ACC112 (cell line): ENCODE measurements at regions not wholly inside any gene's neighbourhood (a gene's known extent, or its start where the extent isn't known, plus 50 kb on each side); places are given as distances from the start of the nearest gene placed in this dataset.

ENCODE experiments used
- H2AFZ ChIP-seq: fragments of 200-600 bp; sonication (generic); one replicate; pipeline ENCODE4 v1.6.0; 2017; ENCODE audit warnings: antibody characterized with exemption, low read length; ENCODE audit not compliant: unreplicated experiment
- H3K27ac ChIP-seq: fragments of 200-600 bp; sonication (generic); 2 replicates; pipeline ENCODE4 v1.5.1; 2014; ENCODE audit warnings: low read depth, mild to moderate bottlenecking, antibody characterized with exemption, low read length, moderate library complexity
- H3K27me3 ChIP-seq: fragments of 200-600 bp; sonication (generic); 2 replicates; pipeline ENCODE4 v1.6.1; 2014; ENCODE audit warnings: mild to moderate bottlenecking, antibody characterized with exemption, low read length, moderate library complexity, mixed read lengths; ENCODE audit not compliant: insufficient read depth
- H3K36me3 ChIP-seq: fragments of 200-600 bp; sonication (generic); 2 replicates; pipeline ENCODE4 v1.6.1; 2016; ENCODE audit warnings: mild to moderate bottlenecking, antibody characterized with exemption, low read length, moderate library complexity, mixed read lengths; ENCODE audit not compliant: insufficient read depth
- H3K4me1 ChIP-seq: fragments of 200-600 bp; sonication (generic); one replicate; pipeline ENCODE4 v1.6.1; 2016; ENCODE audit warnings: low read length, mixed read lengths; ENCODE audit not compliant: insufficient read depth, unreplicated experiment, control insufficient read depth
- H3K4me3 ChIP-seq: fragments of 200-600 bp; sonication (generic); 2 replicates; pipeline ENCODE4 v1.5.1; 2014; ENCODE audit warnings: mild to moderate bottlenecking, low read depth, low read length
- H3K79me2 ChIP-seq: fragments of 200-600 bp; sonication (generic); one replicate; pipeline ENCODE4 v1.6.0; 2016; ENCODE audit warnings: low read length; ENCODE audit not compliant: control insufficient read depth, unreplicated experiment, insufficient read depth

- H3K27me3 ChIP-seq, result no peaks in the 10 kb centered on the region
- H3K4me3 ChIP-seq, result no peak overlapping the region
- H3K27ac ChIP-seq, result no peak overlapping the region
- peaks cover 7% of the 10 kb centered on the region for H3K4me1 ChIP-seq
- no peaks in the 10 kb centered on the region for H3K79me2 ChIP-seq
- H2AFZ ChIP-seq, result no peak overlapping the region
- H3K36me3 ChIP-seq, result no peaks in the 10 kb centered on the region
Measured at GRCh38 chr1:193712392-193712791, 526.0 kb upstream of the B3GALT2 start.

- Histone ChIP-seq H2AFZ (no peak overlapping the region), H3K27ac (no peak overlapping the region), H3K27me3 (no peaks in the 10 kb centered on the region), H3K36me3 (no peaks in the 10 kb centered on the region), H3K79me2 (no peaks in the 10 kb centered on the region), H3K4me1 (peaks cover 8% of the 10 kb centered on the region), H3K4me3 (no peak overlapping the region)
Measured at GRCh38 chr1:193709607-193710006, 523.2 kb upstream of the B3GALT2 start.

- H2AFZ ChIP-seq, result no peak overlapping the region
- H3K79me2 ChIP-seq, result no peaks in the 10 kb centered on the region
- H3K27ac ChIP-seq, result peak overlapping the region; percentile 20
- H3K36me3 ChIP-seq, result no peaks in the 10 kb centered on the region
- no peak overlapping the region for H3K4me3 ChIP-seq
- peaks cover 8% of the 10 kb centered on the region for H3K4me1 ChIP-seq
- no peaks in the 10 kb centered on the region for H3K27me3 ChIP-seq
Measured at GRCh38 chr1:193707271-193708021, 521.0 kb upstream of the B3GALT2 start.

GRCh38 chr1:193706766-193707165 lies 520.4 kb upstream of the B3GALT2 start:
- no peak overlapping the region for H3K27ac ChIP-seq
- no peaks in the 10 kb centered on the region for H3K36me3 ChIP-seq
- H3K27me3 ChIP-seq, result no peaks in the 10 kb centered on the region
- peaks cover 8% of the 10 kb centered on the region for H3K4me1 ChIP-seq
- H3K4me3 ChIP-seq, result no peak overlapping the region
- no peak overlapping the region for H2AFZ ChIP-seq
- no peaks in the 10 kb centered on the region for H3K79me2 ChIP-seq

- Histone ChIP-seq H3K4me1 (peaks cover 18% of the 10 kb centered on the region), H3K4me3 (no peak overlapping the region), H3K27me3 (no peaks in the 10 kb centered on the region), H3K79me2 (no peaks in the 10 kb centered on the region), H3K27ac (no peak overlapping the region), H2AFZ (no peak overlapping the region), H3K36me3 (no peaks in the 10 kb centered on the region)
Measured at GRCh38 chr1:193705554-193705981, 519.2 kb upstream of the B3GALT2 start.

GRCh38 chr1:193703655-193704054 lies 517.2 kb upstream of the B3GALT2 start:
- no peak overlapping the region for H2AFZ ChIP-seq
- no peak overlapping the region for H3K4me3 ChIP-seq
- H3K4me1 ChIP-seq, result peaks cover 20% of the 10 kb centered on the region
- no peaks in the 10 kb centered on the region for H3K79me2 ChIP-seq
- H3K27me3 ChIP-seq, result no peaks in the 10 kb centered on the region
- no peak overlapping the region for H3K27ac ChIP-seq
- H3K36me3 ChIP-seq, result no peaks in the 10 kb centered on the region

GRCh38 chr1:193703121-193703520 lies 516.7 kb upstream of the B3GALT2 start:
- peaks cover 20% of the 10 kb centered on the region for H3K4me1 ChIP-seq
- no peaks in the 10 kb centered on the region for H3K27me3 ChIP-seq
- H2AFZ ChIP-seq, result no peak overlapping the region
- H3K36me3 ChIP-seq, result no peaks in the 10 kb centered on the region
- no peak overlapping the region for H3K27ac ChIP-seq
- H3K79me2 ChIP-seq, result no peaks in the 10 kb centered on the region
- no peak overlapping the region for H3K4me3 ChIP-seq

- no peak overlapping the region for H3K27ac ChIP-seq
- H3K79me2 ChIP-seq, result no peaks in the 10 kb centered on the region
- peaks cover 12% of the 10 kb centered on the region for H3K4me1 ChIP-seq
- H3K4me3 ChIP-seq, result no peak overlapping the region
- no peaks in the 10 kb centered on the region for H3K36me3 ChIP-seq
- H3K27me3 ChIP-seq, result no peaks in the 10 kb centered on the region
- H2AFZ ChIP-seq, result no peak overlapping the region
Measured at GRCh38 chr1:193701759-193702158, 515.3 kb upstream of the B3GALT2 start.

GRCh38 chr1:193700710-193701355 lies 514.4 kb upstream of the B3GALT2 start:
- Histone ChIP-seq H3K27ac (no peak overlapping the region), H3K27me3 (no peaks in the 10 kb centered on the region)

GRCh38 chr1:193699261-193699660 lies 512.8 kb upstream of the B3GALT2 start:
- Histone ChIP-seq H3K27me3 (no peaks in the 10 kb centered on the region), H3K4me1 (peaks cover 12% of the 10 kb centered on the region), H2AFZ (no peak overlapping the region), H3K79me2 (no peaks in the 10 kb centered on the region), H3K36me3 (no peaks in the 10 kb centered on the region), H3K4me3 (no peak overlapping the region), H3K27ac (no peak overlapping the region)

More at GRCh38 chr1:193700710-193701355, 514.4 kb upstream of the B3GALT2 start:
- Histone ChIP-seq H3K4me3 (no peak overlapping the region), H2AFZ (no peak overlapping the region), H3K36me3 (no peaks in the 10 kb centered on the region), H3K4me1 (peaks cover 12% of the 10 kb centered on the region), H3K79me2 (no peaks in the 10 kb centered on the region)

GRCh38 chr1:193697776-193698175 lies 511.4 kb upstream of the B3GALT2 start:
- Histone ChIP-seq H3K27me3 (no peaks in the 10 kb centered on the region), H3K36me3 (no peaks in the 10 kb centered on the region), H2AFZ (no peak overlapping the region), H3K4me3 (no peak overlapping the region), H3K79me2 (no peaks in the 10 kb centered on the region), H3K4me1 (peaks cover 12% of the 10 kb centered on the region), H3K27ac (no peak overlapping the region)
